ENCODE measurements at regions not wholly inside any gene's neighbourhood (a gene's known extent, or its start where the extent isn't known, plus 50 kb on each side); places are given as distances from the start of the nearest gene placed in this dataset.

GRCh38 chr6:22833191-22833590, 263.8 kb downstream of the HDGFL1 start:
- no peaks in the 10 kb centered on the region for H3K36me3 ChIP-seq (ENCODE audit: control insufficient read depth, insufficient read depth, low read length)
- no peak overlapping the region for H3K4me2 ChIP-seq (ENCODE audit: extremely low read depth, insufficient read depth, low read length)
- H3K27ac ChIP-seq (ENCODE audit: insufficient read depth, low read length): no peak overlapping the region
- no peak for TF ChIP-seq CTCF (conservative IDR thresholded peaks at IDR 0.05 in 1 of 2, IDR thresholded peaks at IDR 0.05 in 1 of 2; ENCODE audit: low read depth in 1 of 2, low read length in 2 of 2)
- TF ChIP-seq EZH2 (IDR thresholded peaks at IDR 0.05; ENCODE audit: low read length, missing control alignments): no peak
- no peaks in the 10 kb centered on the region for H4K20me1 ChIP-seq (ENCODE audit: control insufficient read depth, extremely low read depth, insufficient read depth, low read length)
- H3K79me2 ChIP-seq (ENCODE audit: control insufficient read depth, insufficient read depth, low read length): no peaks in the 10 kb centered on the region
- H3K4me1 ChIP-seq (ENCODE audit: control insufficient read depth, extremely low read depth, insufficient read depth, low read length): peaks cover 4% of the 10 kb centered on the region
- H3K9ac ChIP-seq (ENCODE audit: insufficient read depth, low read length): no peak overlapping the region
- DNase-seq (ENCODE audit: low read depth in 2 of 2): no peak
- no peak overlapping the region for H2AFZ ChIP-seq (ENCODE audit: low read length)
- no peaks in the 10 kb centered on the region for H3K27me3 ChIP-seq (ENCODE audit: control insufficient read depth, insufficient read depth, low read length)
- H3K4me3 ChIP-seq (replicated peaks in 1 of 4; ENCODE audit: control extremely low read depth in 1 of 4, insufficient read depth in 1 of 4, low read depth in 3 of 4, low read length in 4 of 4): no peak overlapping the region
- H3K9me3 ChIP-seq (ENCODE audit: control insufficient read depth, insufficient read depth, low read depth, low read length): no peaks in the 10 kb centered on the region

GRCh38 chr6:22838345-22838744, 269.0 kb downstream of the HDGFL1 start:
- Histone ChIP-seq H3K27me3 (ENCODE audit: control insufficient read depth, insufficient read depth, low read length) (no peaks in the 10 kb centered on the region), H3K36me3 (ENCODE audit: control insufficient read depth, insufficient read depth, low read length) (no peaks in the 10 kb centered on the region), H3K27ac (ENCODE audit: insufficient read depth, low read length) (no peak overlapping the region), H3K9me3 (ENCODE audit: control insufficient read depth, insufficient read depth, low read depth, low read length) (no peaks in the 10 kb centered on the region), H4K20me1 (ENCODE audit: control insufficient read depth, extremely low read depth, insufficient read depth, low read length) (no peaks in the 10 kb centered on the region), H3K4me2 (ENCODE audit: extremely low read depth, insufficient read depth, low read length) (no peak overlapping the region), H3K4me3 (replicated peaks in 1 of 4; ENCODE audit: control extremely low read depth in 1 of 4, insufficient read depth in 1 of 4, low read depth in 3 of 4, low read length in 4 of 4) (no peak overlapping the region), H3K79me2 (ENCODE audit: control insufficient read depth, insufficient read depth, low read length) (no peaks in the 10 kb centered on the region), H3K4me1 (ENCODE audit: control insufficient read depth, extremely low read depth, insufficient read depth, low read length) (no peaks in the 10 kb centered on the region), H2AFZ (ENCODE audit: low read length) (no peak overlapping the region), H3K9ac (ENCODE audit: insufficient read depth, low read length) (no peak overlapping the region)
- TF ChIP-seq CTCF (conservative IDR thresholded peaks at IDR 0.05 in 1 of 2, IDR thresholded peaks at IDR 0.05 in 1 of 2; ENCODE audit: low read depth in 1 of 2, low read length in 2 of 2) (no peak), EZH2 (IDR thresholded peaks at IDR 0.05; ENCODE audit: low read length, missing control alignments) (no peak)
- peak; percentile 15 to 19 for DNase-seq (ENCODE audit: low read depth in 2 of 2)

- Histone ChIP-seq H3K4me2 (ENCODE audit: extremely low read depth, insufficient read depth, low read length) (no peak overlapping the region), H3K79me2 (ENCODE audit: control insufficient read depth, insufficient read depth, low read length) (no peaks in the 10 kb centered on the region), H3K4me3 (replicated peaks in 1 of 4; ENCODE audit: control extremely low read depth in 1 of 4, insufficient read depth in 1 of 4, low read depth in 3 of 4, low read length in 4 of 4) (no peak overlapping the region), H3K4me1 (ENCODE audit: control insufficient read depth, extremely low read depth, insufficient read depth, low read length) (no peaks in the 10 kb centered on the region), H3K27me3 (ENCODE audit: control insufficient read depth, insufficient read depth, low read length) (no peaks in the 10 kb centered on the region), H3K9ac (ENCODE audit: insufficient read depth, low read length) (no peak overlapping the region), H3K36me3 (ENCODE audit: control insufficient read depth, insufficient read depth, low read length) (no peaks in the 10 kb centered on the region), H4K20me1 (ENCODE audit: control insufficient read depth, extremely low read depth, insufficient read depth, low read length) (no peaks in the 10 kb centered on the region), H3K9me3 (ENCODE audit: control insufficient read depth, insufficient read depth, low read depth, low read length) (no peaks in the 10 kb centered on the region), H3K27ac (ENCODE audit: insufficient read depth, low read length) (no peak overlapping the region), H2AFZ (ENCODE audit: low read length) (no peak overlapping the region)
- DNase-seq (ENCODE audit: low read depth in 2 of 2): no peak
- TF ChIP-seq CTCF (conservative IDR thresholded peaks at IDR 0.05 in 1 of 2, IDR thresholded peaks at IDR 0.05 in 1 of 2; ENCODE audit: low read depth in 1 of 2, low read length in 2 of 2) (no peak), EZH2 (IDR thresholded peaks at IDR 0.05; ENCODE audit: low read length, missing control alignments) (no peak)
These were observed 276.1 kb downstream of the HDGFL1 start for GRCh38 chr6:22845467-22845866.
